ENCODE measurements at regions not wholly inside any gene's neighbourhood (a gene's known extent, or its start where the extent isn't known, plus 50 kb on each side); places are given as distances from the start of the nearest gene placed in this dataset.

GRCh38 chr21:20721151-20721550 is 277.1 kb upstream of the NCAM2 start:
- no peak for DNase-seq

GRCh38 chr21:20728691-20729090 is 269.5 kb upstream of the NCAM2 start:
- no peak for DNase-seq

GRCh38 chr21:20729376-20729775 is 268.8 kb upstream of the NCAM2 start:
- DNase-seq, result no peak

- DNase-seq, result no peak
Measured at GRCh38 chr21:20730441-20730840, 267.8 kb upstream of the NCAM2 start.

- no peak for DNase-seq
Measured at GRCh38 chr21:20735257-20735656, 263.0 kb upstream of the NCAM2 start.

GRCh38 chr21:20737227-20737913 is 260.8 kb upstream of the NCAM2 start:
- DNase-seq, result no peak

- no peak for DNase-seq
Measured at GRCh38 chr21:20739421-20739820, 258.8 kb upstream of the NCAM2 start.

GRCh38 chr21:20741445-20741844 is 256.8 kb upstream of the NCAM2 start:
- no peak for DNase-seq

GRCh38 chr21:20760221-20760620 is 238.0 kb upstream of the NCAM2 start:
- DNase-seq, result no peak

GRCh38 chr21:20774737-20775136 is 223.5 kb upstream of the NCAM2 start:
- no peak for DNase-seq

- DNase-seq, result no peak
Measured at GRCh38 chr21:20779321-20779720, 218.9 kb upstream of the NCAM2 start.

- DNase-seq, result no peak
Measured at GRCh38 chr21:20783611-20784010, 214.6 kb upstream of the NCAM2 start.

- no peak for DNase-seq
Measured at GRCh38 chr21:20789729-20790500, 208.3 kb upstream of the NCAM2 start.

- DNase-seq, result no peak
Measured at GRCh38 chr21:20800106-20800505, 198.1 kb upstream of the NCAM2 start.

GRCh38 chr21:20802201-20802600 is 196.0 kb upstream of the NCAM2 start:
- DNase-seq, result no peak

GRCh38 chr21:20802631-20803260 is 195.5 kb upstream of the NCAM2 start:
- no peak for DNase-seq

GRCh38 chr21:20811702-20812101 is 186.5 kb upstream of the NCAM2 start:
- DNase-seq, result no peak

GRCh38 chr21:20814090-20814489 is 184.1 kb upstream of the NCAM2 start:
- no peak for DNase-seq

- DNase-seq, result no peak
Measured at GRCh38 chr21:20822666-20823065, 175.5 kb upstream of the NCAM2 start.

- no peak for DNase-seq
Measured at GRCh38 chr21:20852866-20853265, 145.3 kb upstream of the NCAM2 start.

GRCh38 chr21:20856926-20857325 is 141.3 kb upstream of the NCAM2 start:
- DNase-seq, result no peak

GRCh38 chr21:20874202-20874601 is 124.0 kb upstream of the NCAM2 start:
- no peak for DNase-seq

- no peak for DNase-seq
Measured at GRCh38 chr21:20875742-20876141, 122.5 kb upstream of the NCAM2 start.

GRCh38 chr21:20877976-20878375 is 120.2 kb upstream of the NCAM2 start:
- no peak for DNase-seq

Measured in stimulated activated CD4-positive, alpha-beta T cell treated with anti-CD3 and anti-CD28 coated beads, Interleukin-4, amount 100 ng/mL, for 4 hours (primary cell).